ENCODE measurements at regions not wholly inside any gene's neighbourhood (a gene's known extent, or its start where the extent isn't known, plus 50 kb on each side); places are given as distances from the start of the nearest gene placed in this dataset.

- Histone ChIP-seq H4K91ac (ENCODE audit: insufficient read depth, low read depth, low read length) (no peak overlapping the region), H2BK20ac (ENCODE audit: low read depth, low read length) (no peak overlapping the region), H3K4me1 (ENCODE audit: control insufficient read depth, insufficient read depth, low read length) (no peaks in the 10 kb centered on the region), H3K36me3 (ENCODE audit: control insufficient read depth, insufficient read depth, low read length) (no peaks in the 10 kb centered on the region), H3K9me3 (ENCODE audit: control insufficient read depth, insufficient read depth, low read length) (peaks cover 2% of the 10 kb centered on the region; the same call in 1 of the 2 replicates), H3K27me3 (ENCODE audit: control insufficient read depth, insufficient read depth, low read length) (no peaks in the 10 kb centered on the region), H4K5ac (ENCODE audit: low read depth, low read length) (no peak overlapping the region), H2AFZ (replicated peaks; ENCODE audit: low read length, poor library complexity) (no peak overlapping the region), H2BK5ac (ENCODE audit: low read depth, low read length, poor library complexity, severe bottlenecking) (no peak overlapping the region), H3K9ac (ENCODE audit: low read depth, low read length) (no peak overlapping the region), H3K14ac (replicated peaks; ENCODE audit: low read depth, low read length) (no peak overlapping the region), H3K56ac (ENCODE audit: extremely low read depth, insufficient read depth, low read length) (no peak overlapping the region), H3K23ac (ENCODE audit: low read depth, low read length) (no peak overlapping the region), H3K4me3 (ENCODE audit: insufficient read depth, low read depth, low read length) (no peak overlapping the region), H3K79me1 (ENCODE audit: low read depth in 1 of 2, low read length in 2 of 2) (no peaks in the 10 kb centered on the region), H4K20me1 (ENCODE audit: insufficient read depth, low read length) (no peaks in the 10 kb centered on the region), H3K4ac (ENCODE audit: low read depth, low read length) (no peak overlapping the region), H2AK9ac (replicated peaks; ENCODE audit: low read depth, low read length, poor library complexity) (no peak overlapping the region), H3K27ac (ENCODE audit: insufficient read depth, low read length) (no peak overlapping the region), H3K4me2 (ENCODE audit: low read depth, low read length) (no peak overlapping the region), H2BK120ac (ENCODE audit: low read depth, low read length) (no peak overlapping the region), H2BK15ac (ENCODE audit: low read depth, low read length) (no peak overlapping the region), H4K8ac (ENCODE audit: low read depth in 2 of 2, low read length in 2 of 2) (no peak overlapping the region), H2AK5ac (ENCODE audit: low read depth, low read length) (no peak overlapping the region), H3K9me1 (ENCODE audit: insufficient read depth, low read length) (no peaks in the 10 kb centered on the region), H3K18ac (ENCODE audit: low read depth, low read length) (no peak overlapping the region)
- 8% methylated on average over 2 of the region's 3 CpGs; no CpG with 5 or more reads in 1 of the 2 experiments for WGBS, 2 experiments (ENCODE audit: extremely low coverage in 2 of 2, insufficient read length in 1 of 2)
- intact Hi-C loops (cut with micrococcal nuclease) (no loop called here), in situ Hi-C loops (cut with MboI; ENCODE audit: low sequenced_read_pairs) (no loop called here), dilution Hi-C loops (cut with HindIII; ENCODE audit: low sequenced_read_pairs, unreplicated experiment) (no loop called here)
- no peak for DNase-seq
- ATAC-seq (ENCODE audit: low read depth): no peak
- no peak for TF ChIP-seq USF2 (IDR thresholded peaks at IDR 0.05; ENCODE audit: low read depth, low read length)
- no peak for TF ChIP-seq FOS (IDR thresholded peaks at IDR 0.05; ENCODE audit: low read depth, low read length)
- no peak for TF ChIP-seq CTCF (conservative IDR thresholded peaks at IDR 0.05; ENCODE audit: low read depth, low read length)
- TF ChIP-seq RFX5 (IDR thresholded peaks at IDR 0.05; ENCODE audit: low read depth, low read length): no peak
- no peak for TF ChIP-seq CHD1 (IDR thresholded peaks at IDR 0.05; ENCODE audit: low read depth, low read length)
- no peak for TF ChIP-seq SMC3 (IDR thresholded peaks at IDR 0.05; ENCODE audit: low read depth, low read length)
- TF ChIP-seq NFE2L2 (IDR thresholded peaks at IDR 0.05; ENCODE audit: low read depth, low read length): no peak
- no peak for TF ChIP-seq RCOR1 (IDR thresholded peaks at IDR 0.05; ENCODE audit: insufficient replicate concordance, low read length)
- TF ChIP-seq POLR2A (IDR thresholded peaks at IDR 0.05; ENCODE audit: low read depth, low read length): no peak
- TF ChIP-seq MXI1 (IDR thresholded peaks at IDR 0.05; ENCODE audit: borderline replicate concordance, low read depth, low read length): no peak
- no peak for TF ChIP-seq MAZ (IDR thresholded peaks at IDR 0.05; ENCODE audit: borderline replicate concordance, low read depth, low read length)
- TF ChIP-seq ELK1 (IDR thresholded peaks at IDR 0.05; ENCODE audit: borderline replicate concordance, low read depth, low read length): no peak
- no peak for TF ChIP-seq BHLHE40 (IDR thresholded peaks at IDR 0.05; ENCODE audit: low read depth, low read length)
- TF ChIP-seq CEBPB (IDR thresholded peaks at IDR 0.05; ENCODE audit: low read depth, low read length): no peak
- no peak for TF ChIP-seq MAFK (IDR thresholded peaks at IDR 0.05; ENCODE audit: low read depth, low read length)
- no peak for TF ChIP-seq RAD21 (IDR thresholded peaks at IDR 0.05; ENCODE audit: low read length)
- no TSS peak for BruUV-seq (replicated peaks)
- CTCF ChIA-PET: no interaction called here
- POLR2A ChIA-PET (ENCODE audit: unreplicated experiment): no interaction called here
Observed at GRCh38 chr9:27701016-27701415, 127.7 kb upstream of the C9orf72 start.
